Spleen (tissue), 11 donors: ENCODE measurements at regions not wholly inside any gene's neighbourhood (a gene's known extent, or its start where the extent isn't known, plus 50 kb on each side); places are given as distances from the start of the nearest gene placed in this dataset.

Source experiments
- DNase-seq: peaks from one replicate; pipeline ENCODE4 v3.0.0-alpha.2; 2020
- H3K27ac ChIP-seq, 8 donors: fragments of 200-600 bp; sonication (generic) in 7 of 8; 1 replicate in 4 of 8; 2 replicates in 4 of 8; pipeline versions ENCODE4 v1.5.0 to v1.8.0; 2016 to 2021; ENCODE audit warnings: inconsistent platforms in 4 of 8, mild to moderate bottlenecking in 4 of 8, moderate library complexity in 1 of 8
- H3K27me3 ChIP-seq, 7 donors: fragments of 200-600 bp; sonication (generic) in 6 of 7; replicated peaks in 1 of 7; 1 replicate in 4 of 7; 2 replicates in 3 of 7; pipeline versions ENCODE4 v1.5.0 to v1.8.0; 2016 to 2021; ENCODE audit warnings: inconsistent platforms in 3 of 7, mild to moderate bottlenecking in 1 of 7
- H3K36me3 ChIP-seq, 6 donors: fragments of 200-600 bp; sonication (generic) in 5 of 6; 1 replicate in 4 of 6; 2 replicates in 2 of 6; pipeline versions ENCODE4 v1.5.0 to v1.8.0; 2016 to 2021; ENCODE audit warnings: inconsistent platforms in 2 of 6
- H3K4me1 ChIP-seq, 6 donors: fragments of 200-600 bp; sonication (generic) in 5 of 6; 1 replicate in 3 of 6; 2 replicates in 3 of 6; pipeline versions ENCODE4 v1.5.0 to v1.8.0; 2016 to 2021; ENCODE audit warnings: inconsistent platforms in 3 of 6
- H3K4me3 ChIP-seq, 8 donors: fragments of 200-600 bp; sonication (generic) in 7 of 8; 1 replicate in 4 of 8; 2 replicates in 4 of 8; pipeline versions ENCODE4 v1.5.0 to v1.8.0; 2016 to 2021; ENCODE audit warnings: inconsistent platforms in 4 of 8, mild to moderate bottlenecking in 4 of 8, moderate library complexity in 2 of 8
- H3K9me3 ChIP-seq, 8 donors: fragments of 200-600 bp; sonication (generic) in 7 of 8; 1 replicate in 4 of 8; 2 replicates in 4 of 8; pipeline versions ENCODE4 v1.5.0 to v1.8.0; 2016 to 2021; ENCODE audit warnings: inconsistent platforms in 4 of 8
- CTCF ChIP-seq, 11 experiments: fragments of 200-600 bp in 7 of 11; fragments of 450-650 bp in 4 of 11; sonication (generic) in 4 of 11; IDR thresholded peaks in 8 of 11; conservative IDR thresholded peaks in 3 of 11; 1 replicate in 7 of 11; 2 replicates in 4 of 11; pipeline versions ENCODE4 v1.4.0 to v1.8.0; 2016 to 2021; ENCODE audit warnings: antibody characterized with exemption in 11 of 11, inconsistent platforms in 4 of 11, mild to moderate bottlenecking in 1 of 11
- POLR2A ChIP-seq, 3 donors: fragments of 450-650 bp; IDR thresholded peaks; one replicate each; pipeline ENCODE4 v1.5.1; 2017; ENCODE audit warnings: antibody characterized with exemption in 3 of 3, mild to moderate bottlenecking in 1 of 3
- POLR2AphosphoS5 ChIP-seq, 3 donors: sonication (generic); formaldehyde crosslinking; IDR thresholded peaks; one replicate each; pipeline ENCODE4 v1.5.1; 2017; ENCODE audit warnings: antibody characterized with exemption in 3 of 3
- WGBS, 5 donors: extraction: QIAGEN DNeasy Blood & Tissue Kit in 3 of 5; methylation state at CpG; one replicate each; pipeline versions ENCODE4 v1.1.5 to v1.1.7; 2013 to 2018; 5-methylcytosine and 5-hydroxymethylcytosine counted together
- intact Hi-C: fragments of 100-400 bp; cut with DNase I; formaldehyde crosslinking; loops from one replicate; pipeline ENCODE4 v1.15.0; 2023; ENCODE audit warnings: low total_unique reads
- donor health status: healthy with polysubstance abuse.
- donor health status: DM: no; HTN: no; CAD: no; lungs with moderate emphysema.
- donor health status: DM: no; HTN: no; CAD: no.
- donor health status: Bipolar disorder and iron deficiency.
- donor health status: healthy.
- donor health status: DM: no; HTN: no; CAD: no.
- donor health status: DM: yes; HTN: yes; CAD: no.

GRCh38 chr7:53245721-53246120 lies 210.3 kb downstream of the POM121L12 start:
- intact Hi-C loops = no loop called here
- Histone ChIP-seq H3K27me3 (no peaks in the 10 kb centered on the region), H3K4me3 (no peak overlapping the region), H3K27ac (no peak overlapping the region), H3K9me3 (peaks cover 0 to 40% (median 13%) of the 10 kb centered on the region in 8 donors), H3K36me3 (no peaks in the 10 kb centered on the region), H3K4me1 (no peaks in the 10 kb centered on the region)
- DNase-seq = no peak
- TF ChIP-seq POLR2AphosphoS5 (IDR thresholded peaks at IDR 0.05) (no peak), CTCF (IDR thresholded peaks at IDR 0.05 in 8 of 11, conservative IDR thresholded peaks at IDR 0.05 in 3 of 11) (no peak), POLR2A (IDR thresholded peaks at IDR 0.05) (no peak)
- 65 to 77% (median 70%) methylated on average over 4 of the region's 4 CpGs for WGBS, 5 donors

- DNase-seq = no peak
- Histone ChIP-seq H3K4me1 (no peaks in the 10 kb centered on the region), H3K9me3 (peaks cover 0 to 40% (median 8%) of the 10 kb centered on the region in 8 donors), H3K27me3 (no peaks in the 10 kb centered on the region), H3K27ac (no peak overlapping the region), H3K36me3 (no peaks in the 10 kb centered on the region), H3K4me3 (no peak overlapping the region)
- intact Hi-C loops = no loop called here
- WGBS, 5 donors = 55 to 63% (median 57%) methylated on average over 1 of the region's 1 CpG
- TF ChIP-seq CTCF (IDR thresholded peaks at IDR 0.05 in 8 of 11, conservative IDR thresholded peaks at IDR 0.05 in 3 of 11) (no peak), POLR2A (IDR thresholded peaks at IDR 0.05) (no peak), POLR2AphosphoS5 (IDR thresholded peaks at IDR 0.05) (no peak)
Observed at GRCh38 chr7:53246957-53247356, 211.5 kb downstream of the POM121L12 start.

- no peaks in the 10 kb centered on the region for H3K4me1 ChIP-seq
- H3K4me3 ChIP-seq = no peak overlapping the region
- no peak for DNase-seq
- intact Hi-C loops = no loop called here
- H3K36me3 ChIP-seq = no peaks in the 10 kb centered on the region
- 29 to 87% (median 55%) methylated on average over 1 of the region's 1 CpG for WGBS, 5 donors
- no peaks in the 10 kb centered on the region for H3K27me3 ChIP-seq
- peaks cover 0 to 43% (median 28%) of the 10 kb centered on the region in 8 donors for H3K9me3 ChIP-seq
- TF ChIP-seq POLR2A (IDR thresholded peaks at IDR 0.05) = no peak
- TF ChIP-seq CTCF (IDR thresholded peaks at IDR 0.05 in 8 of 11, conservative IDR thresholded peaks at IDR 0.05 in 3 of 11) = no peak
- TF ChIP-seq POLR2AphosphoS5 (IDR thresholded peaks at IDR 0.05) = no peak
- no peak overlapping the region for H3K27ac ChIP-seq
Observed at GRCh38 chr7:53252539-53252938, 217.1 kb downstream of the POM121L12 start.

GRCh38 chr7:53272081-53272480 lies 236.6 kb downstream of the POM121L12 start:
- no peak for DNase-seq
- Histone ChIP-seq H3K27ac (no peak overlapping the region), H3K4me1 (no peaks in the 10 kb centered on the region), H3K9me3 (peaks cover 0 to 43% (median 6%) of the 10 kb centered on the region in 8 donors), H3K36me3 (no peaks in the 10 kb centered on the region), H3K27me3 (no peaks in the 10 kb centered on the region), H3K4me3 (no peak overlapping the region)
- WGBS, 5 donors = 42 to 57% (median 48%) methylated on average over 4 of the region's 4 CpGs
- TF ChIP-seq CTCF (IDR thresholded peaks at IDR 0.05 in 8 of 11, conservative IDR thresholded peaks at IDR 0.05 in 3 of 11) (no peak), POLR2A (IDR thresholded peaks at IDR 0.05) (no peak), POLR2AphosphoS5 (IDR thresholded peaks at IDR 0.05) (no peak)
- intact Hi-C loops = no loop called here
